Stimulated activated CD4-positive, alpha-beta T cell treated with anti-CD3 and anti-CD28 coated beads, Interleukin-4, amount 100 ng/mL, for 24 hours (primary cell): ENCODE measurements at regions not wholly inside any gene's neighbourhood (a gene's known extent, or its start where the extent isn't known, plus 50 kb on each side); places are given as distances from the start of the nearest gene placed in this dataset.
"Not testable (repeated sequence)": the region's sequence is repeated elsewhere in the genome, so short reads cannot be mapped to it uniquely, and the experiment has no call there.

Experiments used
- DNase-seq: peaks from one replicate; pipeline ENCODE4 v3.0.0-alpha.2; 2020

GRCh38 chr4:141290771-141291170, 70.1 kb downstream of the ZNF330 start:
- no peak for DNase-seq

- DNase-seq = no peak
These were observed 73.6 kb downstream of the ZNF330 start for GRCh38 chr4:141294306-141294705.

- no peak for DNase-seq
These were observed 80.5 kb downstream of the ZNF330 start for GRCh38 chr4:141301216-141301615.

GRCh38 chr4:141302924-141303323, 82.2 kb downstream of the ZNF330 start:
- no peak for DNase-seq

DNA sequence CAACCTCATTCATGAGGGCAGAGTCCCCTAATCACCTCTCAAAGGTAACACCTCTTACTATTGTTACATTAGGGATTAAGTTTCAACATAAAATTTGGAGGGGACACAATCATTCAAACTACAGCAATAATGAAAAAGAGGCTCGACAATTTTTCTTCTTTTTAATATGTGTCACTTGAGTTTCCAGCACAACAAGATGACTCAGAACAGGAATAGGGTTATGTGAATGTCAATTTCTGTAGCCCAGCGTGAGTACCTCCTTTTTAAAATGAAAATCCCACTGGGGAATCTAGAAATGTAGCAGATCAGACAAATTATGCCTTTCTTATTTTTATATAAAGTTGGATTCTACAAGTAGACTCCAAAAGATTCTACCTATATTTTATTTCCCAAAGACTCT, 83.7 kb downstream of the ZNF330 start:
- DNase-seq = no peak

- DNase-seq = no peak
These were observed 85.6 kb downstream of the ZNF330 start for GRCh38 chr4:141306331-141306730.

DNA sequence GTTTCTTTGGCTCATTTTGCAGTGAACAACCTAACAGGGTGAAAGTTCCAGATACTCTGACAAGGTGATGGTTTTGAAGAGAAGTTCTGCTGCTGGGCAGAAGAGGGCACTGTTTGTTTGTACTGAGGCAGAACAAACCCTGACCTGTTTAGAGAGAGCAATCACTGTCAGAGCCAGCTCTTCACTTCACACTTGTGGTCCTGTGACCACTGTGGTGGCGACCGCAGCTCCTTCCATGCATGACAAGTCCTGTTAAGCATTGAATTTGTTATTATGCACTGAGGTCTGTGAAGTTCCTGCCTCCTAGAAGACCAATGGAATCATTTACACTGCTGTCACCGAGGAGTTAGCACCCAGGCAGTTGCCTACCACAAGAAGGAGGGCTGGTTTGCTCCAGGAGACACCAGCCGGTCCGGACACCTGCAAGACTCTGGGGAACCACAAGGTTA, 86.6 kb downstream of the ZNF330 start:
- DNase-seq = peak; percentile 61

- no peak for DNase-seq
These were observed 89.2 kb downstream of the ZNF330 start for GRCh38 chr4:141309874-141310273.

DNA sequence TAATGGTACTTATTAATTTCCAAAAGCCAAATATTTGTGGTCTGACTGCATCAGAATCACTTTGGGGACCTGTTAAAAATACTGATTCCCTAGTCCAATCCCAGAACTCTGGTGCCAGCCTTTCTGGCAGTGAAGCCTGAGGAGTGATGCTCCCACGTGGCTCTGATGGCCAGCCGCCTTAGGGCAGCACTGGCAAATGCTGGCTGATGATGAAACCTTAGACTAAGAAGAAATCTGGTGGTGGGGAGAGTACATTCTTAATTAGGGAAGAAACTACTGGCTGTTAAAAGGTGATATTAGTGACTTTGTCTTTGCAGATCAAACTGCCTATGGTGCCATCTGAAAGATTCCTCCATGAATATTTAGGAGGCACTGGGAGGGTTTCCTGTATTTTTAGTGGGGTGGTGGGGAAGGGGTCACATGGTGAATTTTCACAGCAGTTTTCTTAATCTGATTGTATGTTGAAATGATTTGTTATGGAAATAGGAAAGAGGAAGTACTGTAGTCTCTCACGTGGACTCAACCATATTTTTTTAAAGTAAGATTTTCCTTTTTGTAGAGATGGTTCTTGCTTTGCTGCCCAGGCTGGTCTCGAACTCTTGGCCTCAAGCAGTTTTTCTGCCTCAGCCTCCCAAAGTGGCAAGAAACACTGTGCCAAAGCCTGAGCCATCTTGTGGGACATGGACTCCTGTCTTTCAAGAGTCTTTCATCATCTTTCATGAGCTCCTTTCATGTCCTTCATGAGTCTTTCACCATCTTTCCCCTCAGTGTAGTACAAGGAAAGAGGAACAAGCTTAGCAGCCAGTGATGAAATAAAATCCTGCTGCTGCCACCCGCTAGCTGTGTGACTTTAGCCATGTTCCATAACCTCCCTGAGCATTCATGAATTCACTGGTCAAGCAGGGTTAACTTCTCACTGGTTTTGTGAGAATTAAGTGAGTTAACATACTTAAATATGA, 90.8 kb downstream of the ZNF330 start:
- DNase-seq = no peak

DNA sequence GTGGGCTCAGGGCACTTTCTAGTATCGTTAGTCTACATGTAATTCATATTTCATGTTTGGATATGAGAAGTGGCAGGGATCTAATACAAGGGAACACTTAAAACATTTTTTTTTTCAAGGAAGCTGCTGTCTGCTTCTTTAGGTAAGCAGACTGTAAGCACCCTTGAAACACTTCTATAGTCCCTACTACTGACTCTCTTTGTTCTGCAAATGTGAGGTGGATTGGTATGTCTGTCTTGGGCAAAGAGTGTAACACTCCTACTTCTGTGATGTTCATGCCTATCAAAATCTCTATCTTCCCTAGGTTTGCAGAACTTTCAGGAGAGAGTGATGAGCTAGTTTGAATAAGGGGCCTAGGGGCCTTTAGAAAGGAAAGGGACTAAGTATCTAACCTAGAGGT, 93.9 kb downstream of the ZNF330 start:
- no peak for DNase-seq

- no peak for DNase-seq
These were observed 108.0 kb downstream of the ZNF330 start for GRCh38 chr4:141328560-141329173.

DNA sequence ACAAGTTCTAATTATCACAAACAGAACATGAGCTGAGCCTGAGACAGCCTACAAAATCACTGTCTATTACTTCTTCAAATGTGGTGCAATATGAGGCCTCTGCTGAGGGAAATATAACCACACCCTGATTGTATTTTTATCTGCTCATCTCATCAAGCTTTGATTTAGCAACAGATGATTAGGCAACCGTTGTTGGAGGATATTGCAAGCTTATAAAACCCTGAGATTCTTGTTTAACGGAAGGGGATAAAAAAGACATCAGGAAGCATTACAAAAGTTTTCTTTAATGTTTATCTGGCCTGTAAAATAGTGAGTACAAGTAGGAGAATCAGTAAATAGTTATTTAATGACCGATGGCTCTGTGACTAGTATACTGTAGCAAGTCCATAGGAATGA, 108.5 kb downstream of the ZNF330 start:
- no peak for DNase-seq

DNA sequence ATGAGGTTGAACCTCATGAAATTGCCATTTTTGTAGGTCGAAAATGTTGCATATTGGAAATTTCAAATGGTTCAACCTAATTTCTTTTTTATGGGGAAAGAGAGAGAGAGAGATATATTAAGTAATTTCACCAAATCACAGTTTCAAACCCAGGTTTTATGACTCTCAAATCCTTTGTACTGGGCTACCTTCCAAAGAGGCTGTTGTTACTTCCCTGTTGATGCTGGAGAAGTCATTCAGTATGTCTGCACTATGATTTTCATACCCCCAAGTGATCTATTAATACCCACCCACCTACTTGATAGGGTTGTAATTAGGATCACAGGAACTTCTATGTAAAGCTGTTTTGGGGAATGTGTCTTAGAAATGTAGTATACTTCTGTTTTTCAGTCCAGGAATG, 109.9 kb downstream of the ZNF330 start:
- no peak for DNase-seq

GRCh38 chr4:141331534-141332358, 111.1 kb downstream of the ZNF330 start:
- DNase-seq = no peak

DNA sequence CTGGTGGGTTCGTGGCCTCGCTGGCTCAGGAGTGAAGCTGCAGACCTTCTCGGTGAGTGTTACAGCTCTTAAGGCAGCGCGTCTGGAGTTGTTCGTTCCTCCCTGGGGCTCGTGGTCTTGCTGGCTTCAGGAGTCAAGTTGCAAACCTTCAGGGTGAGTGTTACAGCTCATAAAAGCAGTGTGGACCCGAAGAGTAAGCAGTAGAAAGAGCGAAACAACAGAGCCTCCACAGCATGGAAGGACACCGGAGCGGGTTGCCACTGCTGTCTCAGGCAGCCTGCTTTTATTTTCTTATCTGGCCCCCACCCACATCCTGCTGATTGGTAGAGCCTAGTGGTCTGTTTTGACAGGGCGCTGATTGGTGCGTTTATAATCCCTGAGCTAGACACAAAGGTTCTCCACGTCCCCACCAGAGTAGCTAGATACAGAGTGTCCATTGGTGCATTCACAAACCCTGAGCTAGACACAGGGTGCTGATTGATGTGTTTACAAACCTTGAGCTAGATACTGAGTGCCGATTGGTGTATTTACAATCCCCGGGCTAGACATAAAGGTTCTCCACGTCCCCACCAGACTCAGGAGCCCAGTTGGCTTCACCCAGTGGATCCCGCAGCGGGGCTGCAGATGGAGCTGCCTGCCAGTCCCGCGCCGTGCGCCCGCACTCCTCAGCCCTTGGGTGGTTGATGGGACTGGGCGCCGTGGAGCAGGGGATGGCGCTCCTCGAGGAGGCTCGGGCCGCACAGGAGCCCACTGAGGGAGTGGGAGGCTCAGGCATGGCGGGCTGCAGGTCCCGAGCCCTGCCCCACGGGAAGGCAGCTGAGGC, 111.9 kb downstream of the ZNF330 start:
- DNase-seq = not testable (repeated sequence)

DNA sequence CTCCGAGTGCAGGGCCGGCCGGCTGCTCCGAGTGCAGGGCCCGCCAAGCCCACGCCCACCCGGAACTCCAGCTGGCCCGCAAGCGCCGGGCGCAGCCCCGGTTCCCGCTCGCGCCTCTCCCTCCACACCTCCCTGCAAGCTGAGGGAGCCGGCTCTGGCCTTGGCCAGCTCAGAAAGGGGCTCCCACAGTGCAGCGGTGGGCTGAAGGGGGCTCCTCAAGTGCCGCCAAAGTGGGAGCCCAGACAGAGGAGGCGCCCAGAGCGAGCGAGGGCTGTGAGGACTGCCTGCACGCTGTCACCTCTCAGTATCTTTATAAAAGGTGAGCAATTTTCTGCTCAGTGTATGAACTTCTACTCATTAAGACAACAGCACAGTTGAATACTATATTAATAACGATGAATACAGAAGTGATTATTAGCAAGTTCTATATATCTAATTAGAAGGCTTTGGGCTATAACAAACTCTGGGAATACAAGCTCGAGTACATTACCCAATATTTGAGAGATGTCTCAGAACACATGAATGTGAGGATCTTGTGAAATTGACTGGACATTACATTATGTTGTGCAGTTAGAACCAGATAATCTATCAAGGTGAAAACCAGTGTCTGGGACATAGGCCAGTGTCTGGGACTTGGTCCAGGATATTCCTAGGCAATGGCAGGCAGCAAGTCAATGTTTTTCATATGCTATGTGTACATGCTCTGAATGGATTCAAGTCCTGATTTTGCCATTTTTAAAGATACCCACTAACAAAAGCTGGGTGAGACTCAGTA, 112.9 kb downstream of the ZNF330 start:
- DNase-seq = not testable (repeated sequence)

DNA sequence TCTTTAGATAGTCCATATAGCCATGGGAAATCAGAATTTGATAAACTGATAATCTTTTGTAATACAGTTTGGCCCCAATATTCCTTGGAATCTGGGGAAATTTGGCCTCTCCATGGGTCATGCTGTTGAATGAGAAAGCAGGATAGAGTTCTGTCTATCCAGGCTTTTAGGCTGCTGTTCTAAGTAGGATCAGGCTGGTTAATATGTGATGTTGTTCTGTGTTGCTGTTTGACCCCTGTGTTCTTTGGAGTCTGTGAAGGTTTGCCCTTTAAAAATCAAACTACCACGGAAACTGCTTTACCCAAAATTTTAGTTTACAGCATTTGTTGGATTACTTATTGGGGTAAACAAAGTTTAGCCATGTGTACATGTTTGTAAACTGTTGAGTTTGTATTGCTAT, 114.5 kb downstream of the ZNF330 start:
- no peak for DNase-seq

DNA sequence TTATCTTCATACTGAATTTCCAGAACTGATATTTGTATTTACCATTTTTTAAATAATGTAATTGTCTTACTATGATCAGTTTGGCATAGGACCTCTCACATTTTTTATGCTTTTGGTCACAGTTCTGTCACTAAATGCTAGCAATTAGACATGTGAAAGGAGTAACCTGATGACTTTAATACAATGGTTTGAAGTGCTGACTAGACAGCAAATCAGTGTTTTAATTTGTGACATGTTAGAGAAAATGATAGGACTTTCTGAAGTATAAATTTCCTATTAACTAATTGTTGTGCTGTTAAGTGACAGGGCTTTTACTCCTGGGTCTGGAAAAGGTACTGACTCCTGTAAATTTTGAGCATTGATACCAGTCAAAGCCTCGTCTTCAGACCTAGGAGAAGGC, 117.5 kb downstream of the ZNF330 start:
- no peak for DNase-seq

DNA sequence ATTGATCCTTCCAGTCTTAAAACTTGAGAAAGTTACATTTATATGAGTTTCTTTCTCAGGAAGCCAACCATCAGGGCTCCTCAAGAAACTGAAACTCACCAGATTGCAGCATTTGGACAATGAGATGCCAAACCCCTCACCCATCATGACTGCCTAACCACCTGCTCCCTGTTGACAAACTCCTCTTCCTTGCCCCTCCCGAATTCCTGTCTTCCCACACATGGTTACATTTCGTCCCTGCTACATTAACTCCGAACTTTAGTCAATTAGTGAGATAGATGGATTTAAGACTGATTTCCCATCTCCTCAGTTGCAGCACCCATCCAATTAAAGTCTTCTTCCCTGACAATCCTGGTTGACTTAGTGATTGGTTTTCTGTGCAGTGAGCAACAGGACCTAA, 118.7 kb downstream of the ZNF330 start:
- no peak for DNase-seq

DNA sequence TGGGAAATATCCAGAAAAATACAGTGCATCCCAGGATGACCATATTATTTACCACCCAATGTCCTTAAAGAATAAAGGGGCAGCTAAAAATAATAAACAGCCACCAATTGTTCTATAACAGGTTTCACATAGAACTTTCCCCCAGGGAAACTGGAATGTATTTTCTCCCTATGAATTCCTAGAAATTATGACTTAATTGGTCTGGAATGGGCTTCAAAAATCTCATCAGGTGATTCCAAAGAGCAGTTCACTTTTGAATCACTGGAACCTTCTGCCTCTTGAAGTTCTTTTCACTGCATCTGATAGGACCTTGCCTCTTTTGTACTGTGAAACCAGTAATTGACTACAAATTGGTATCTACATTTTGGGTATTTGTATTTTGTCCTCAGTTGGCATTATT, 119.3 kb downstream of the ZNF330 start:
- DNase-seq = no peak

DNA sequence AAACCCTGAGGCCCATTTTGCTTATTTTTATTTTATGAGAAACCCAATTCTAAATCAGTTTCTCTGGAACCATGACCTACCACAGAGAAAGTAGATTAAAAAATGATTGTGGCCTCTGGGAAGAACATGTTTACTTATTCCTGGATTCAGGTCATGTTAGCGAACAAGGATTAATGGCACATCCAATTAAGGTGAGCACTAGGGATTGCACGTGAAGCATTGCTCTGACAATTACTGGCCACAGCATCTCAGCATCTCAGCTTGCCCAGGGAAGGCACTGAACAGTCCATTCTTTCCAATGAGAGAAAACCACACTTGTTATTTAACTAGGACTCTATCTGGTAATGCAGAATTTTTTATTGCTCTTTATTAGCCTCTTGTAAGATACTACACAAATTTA, 119.8 kb downstream of the ZNF330 start:
- DNase-seq = no peak

DNA sequence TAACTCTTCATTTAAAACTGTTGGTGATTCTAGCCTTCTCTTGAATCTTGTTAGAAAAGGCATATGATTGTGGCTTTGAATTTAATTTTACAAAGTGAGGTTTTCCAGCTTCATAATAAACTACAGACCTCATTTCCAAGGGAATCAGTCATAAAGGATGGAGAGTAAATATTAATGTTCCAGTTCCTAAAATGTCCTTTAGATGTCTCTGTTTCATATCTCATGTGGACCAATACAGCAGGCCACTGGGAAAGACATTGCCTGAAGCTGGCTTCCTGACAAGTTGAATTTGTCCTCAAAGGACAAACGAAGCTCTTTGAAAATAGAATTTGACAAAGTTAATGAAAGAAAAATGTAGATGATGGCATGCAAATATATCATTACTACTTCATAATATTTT, 125.4 kb downstream of the ZNF330 start:
- no peak for DNase-seq
